ENCODE measurements at regions not wholly inside any gene's neighbourhood (a gene's known extent, or its start where the extent isn't known, plus 50 kb on each side); places are given as distances from the start of the nearest gene placed in this dataset.
"Not testable (repeated sequence)": the region's sequence is repeated elsewhere in the genome, so short reads cannot be mapped to it uniquely, and the experiment has no call there.

- Histone ChIP-seq H3K4me1 (ENCODE audit: low read depth) (no peaks in the 10 kb centered on the region), H3K36me3 (no peaks in the 10 kb centered on the region), H3K4me3 (no peak overlapping the region), H3K9me3 (ENCODE audit: low read depth) (no peaks in the 10 kb centered on the region), H3K27ac (no peak overlapping the region), H3K27me3 (no peaks in the 10 kb centered on the region)
- no peak for DNase-seq (ENCODE audit: low read depth in 1 of 2, low spot score in 1 of 2)
- no peak for TF ChIP-seq CTCF (IDR thresholded peaks at IDR 0.05; ENCODE audit: low read depth, low read length)
These were observed 181.2 kb downstream of the COX18 start for GRCh38 chr4:72888331-72888730.

GRCh38 chr4:72887152-72887551 lies 182.4 kb downstream of the COX18 start:
- Histone ChIP-seq H3K4me1 (ENCODE audit: low read depth) (no peaks in the 10 kb centered on the region), H3K4me3 (no peak overlapping the region), H3K27ac (no peak overlapping the region), H3K36me3 (no peaks in the 10 kb centered on the region), H3K27me3 (no peaks in the 10 kb centered on the region), H3K9me3 (ENCODE audit: low read depth) (no peaks in the 10 kb centered on the region)
- no peak for DNase-seq (ENCODE audit: low read depth in 1 of 2, low spot score in 1 of 2)
- TF ChIP-seq CTCF (IDR thresholded peaks at IDR 0.05; ENCODE audit: low read depth, low read length) = no peak

GRCh38 chr4:72886602-72887001 lies 182.9 kb downstream of the COX18 start:
- Histone ChIP-seq H3K9me3 (ENCODE audit: low read depth) (no peaks in the 10 kb centered on the region), H3K27me3 (no peaks in the 10 kb centered on the region), H3K4me3 (no peak overlapping the region), H3K4me1 (ENCODE audit: low read depth) (no peaks in the 10 kb centered on the region), H3K27ac (no peak overlapping the region), H3K36me3 (no peaks in the 10 kb centered on the region)
- peak; percentile 50 for TF ChIP-seq CTCF (IDR thresholded peaks at IDR 0.05; ENCODE audit: low read depth, low read length)
- DNase-seq (ENCODE audit: low read depth in 1 of 2, low spot score in 1 of 2) = peak; percentile 27 to 34

GRCh38 chr4:72884225-72884624 lies 185.3 kb downstream of the COX18 start:
- H3K27me3 ChIP-seq, H3K27ac ChIP-seq: not testable (repeated sequence)

GRCh38 chr4:72876946-72877345 lies 192.6 kb downstream of the COX18 start:
- no peaks in the 10 kb centered on the region for H3K36me3 ChIP-seq
- no peaks in the 10 kb centered on the region for H3K9me3 ChIP-seq (ENCODE audit: low read depth)
- DNase-seq (ENCODE audit: low read depth in 1 of 2, low spot score in 1 of 2) = no peak
- H3K4me3 ChIP-seq = no peak overlapping the region
- no peak for TF ChIP-seq CTCF (IDR thresholded peaks at IDR 0.05; ENCODE audit: low read depth, low read length)
- H3K27me3 ChIP-seq = no peaks in the 10 kb centered on the region
- H3K27ac ChIP-seq = no peak overlapping the region
- peaks cover 8% of the 10 kb centered on the region for H3K4me1 ChIP-seq (ENCODE audit: low read depth)

More at GRCh38 chr4:72884225-72884624, 185.3 kb downstream of the COX18 start:
- not testable (repeated sequence) for H3K4me1 ChIP-seq (ENCODE audit: low read depth); H3K36me3 ChIP-seq; DNase-seq (ENCODE audit: low read depth in 1 of 2, low spot score in 1 of 2); H3K4me3 ChIP-seq; H3K9me3 ChIP-seq (ENCODE audit: low read depth)

GRCh38 chr4:72875545-72875944 lies 194.0 kb downstream of the COX18 start:
- Histone ChIP-seq H3K27ac (no peak overlapping the region), H3K4me3 (no peak overlapping the region), H3K27me3 (no peaks in the 10 kb centered on the region), H3K36me3 (no peaks in the 10 kb centered on the region), H3K4me1 (ENCODE audit: low read depth) (peaks cover 8% of the 10 kb centered on the region), H3K9me3 (ENCODE audit: low read depth) (no peaks in the 10 kb centered on the region)
- no peak for TF ChIP-seq CTCF (IDR thresholded peaks at IDR 0.05; ENCODE audit: low read depth, low read length)
- DNase-seq (ENCODE audit: low read depth in 1 of 2, low spot score in 1 of 2) = no peak
